Fibroblast of the conjunctiva (primary cell): ENCODE measurements at regions not wholly inside any gene's neighbourhood (a gene's known extent, or its start where the extent isn't known, plus 50 kb on each side); places are given as distances from the start of the nearest gene placed in this dataset.
"Not testable (repeated sequence)": the region's sequence is repeated elsewhere in the genome, so short reads cannot be mapped to it uniquely, and the experiment has no call there.

Experiments
- DNase-seq: peaks from one replicate; pipeline ENCODE4 v3.0.0-alpha.2; 2010; ENCODE audit warnings: low read depth

GRCh38 chr9:30815585-30815984, 1568.9 kb upstream of the ACO1 start:
- no peak for DNase-seq

GRCh38 chr9:30845136-30845535, 1539.3 kb upstream of the ACO1 start:
- DNase-seq: no peak

GRCh38 chr9:30846651-30847050, 1537.8 kb upstream of the ACO1 start:
- no peak for DNase-seq

- no peak for DNase-seq
Measured at GRCh38 chr9:30851600-30851999, 1532.8 kb upstream of the ACO1 start.

DNA sequence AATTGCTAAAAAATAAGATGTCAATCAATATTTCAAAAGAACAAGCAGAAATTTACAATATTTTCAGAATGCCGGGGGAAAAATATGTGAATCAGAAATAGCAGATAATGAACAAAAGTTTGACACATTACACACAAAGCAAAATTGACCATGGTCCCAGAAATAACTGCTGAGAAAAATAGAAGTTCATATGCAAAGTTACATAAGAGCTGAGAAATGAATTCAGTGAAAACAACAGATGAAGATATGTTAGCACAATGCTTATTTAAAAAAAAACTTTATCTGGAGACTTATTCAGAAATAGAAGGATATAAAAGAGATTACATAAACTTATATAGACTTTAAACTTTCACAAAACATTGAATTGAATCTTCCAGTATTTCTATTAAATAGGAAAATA, 1483.7 kb upstream of the ACO1 start:
- DNase-seq: no peak

- DNase-seq: no peak
Measured at GRCh38 chr9:30913331-30913730, 1471.1 kb upstream of the ACO1 start.

DNA sequence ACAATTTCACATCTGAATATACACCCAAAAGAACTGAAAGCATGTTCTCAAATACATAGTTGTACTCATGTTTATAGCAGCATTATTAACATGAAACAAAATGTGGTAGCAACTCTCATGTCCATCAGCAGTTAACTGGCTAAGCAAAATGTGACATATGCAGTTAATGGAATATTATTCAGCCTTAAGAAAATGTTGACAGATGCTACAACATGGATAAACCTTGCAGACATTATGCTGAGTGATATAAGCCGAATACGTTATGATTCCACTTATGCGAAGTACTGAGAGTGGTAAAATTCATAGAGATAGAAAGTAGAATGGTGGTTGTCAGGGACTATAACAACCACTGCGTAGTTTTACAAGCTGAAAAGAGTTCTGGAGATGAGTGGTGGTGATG, 1469.0 kb upstream of the ACO1 start:
- no peak for DNase-seq

DNA sequence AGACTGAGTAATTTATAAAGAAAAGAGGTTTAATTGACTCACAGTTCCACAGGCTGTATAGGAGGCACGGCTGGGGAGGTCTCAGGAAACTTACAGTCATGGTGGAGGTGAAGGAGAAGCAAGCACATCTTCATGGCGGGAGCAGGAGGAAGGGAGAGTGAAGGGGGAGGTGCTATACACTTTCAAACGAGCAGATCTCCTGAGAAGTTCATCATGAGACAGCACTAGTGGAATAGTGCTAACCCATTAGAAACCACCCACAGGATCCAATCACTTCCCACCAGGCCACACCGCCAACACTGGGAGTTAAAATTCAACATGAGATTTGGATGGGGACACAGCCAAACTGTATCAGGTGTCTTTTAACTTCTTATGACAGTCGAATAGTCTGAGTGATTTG, 1459.3 kb upstream of the ACO1 start:
- no peak for DNase-seq

GRCh38 chr9:30925635-30926034, 1458.8 kb upstream of the ACO1 start:
- DNase-seq: no peak

DNA sequence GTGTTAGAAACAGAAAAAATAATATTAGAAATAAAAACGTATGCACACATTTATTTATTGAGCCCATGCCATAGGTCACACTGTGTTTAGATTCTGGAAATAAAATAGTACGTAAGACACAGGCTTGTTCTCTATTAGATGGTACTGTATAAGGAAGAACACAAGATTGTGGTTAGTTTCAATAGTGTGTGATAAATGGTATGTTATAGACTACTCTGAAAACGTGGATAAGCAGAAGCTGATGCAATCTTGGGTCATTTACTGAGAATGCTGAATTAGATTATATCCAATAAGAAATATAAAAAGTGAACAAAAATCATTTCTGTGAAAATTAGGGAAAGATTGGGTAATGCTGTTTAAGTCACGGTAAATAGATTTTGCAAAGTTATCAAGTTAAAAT, 1456.4 kb upstream of the ACO1 start:
- DNase-seq: no peak

DNA sequence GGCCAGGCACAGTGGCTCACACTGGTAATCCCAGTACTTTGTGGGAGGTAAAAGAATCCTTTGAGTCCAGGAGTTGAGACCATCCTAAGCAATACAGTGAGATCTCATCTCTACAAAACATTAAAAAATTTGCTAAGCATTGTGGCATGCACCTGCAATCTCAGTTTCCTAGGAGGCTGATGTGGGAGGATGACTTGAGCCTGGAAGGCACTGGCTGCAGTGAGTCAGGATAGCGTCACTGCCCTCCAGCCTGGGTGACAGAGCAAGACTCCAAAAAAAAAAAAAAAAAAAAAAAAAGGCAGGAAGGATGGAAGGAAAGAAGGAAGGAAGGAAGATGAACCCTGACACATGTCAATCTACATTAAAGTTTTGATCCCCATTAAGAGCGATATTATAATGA, 1452.2 kb upstream of the ACO1 start:
- DNase-seq: no peak

GRCh38 chr9:30935730-30936129, 1448.7 kb upstream of the ACO1 start:
- DNase-seq: no peak

DNA sequence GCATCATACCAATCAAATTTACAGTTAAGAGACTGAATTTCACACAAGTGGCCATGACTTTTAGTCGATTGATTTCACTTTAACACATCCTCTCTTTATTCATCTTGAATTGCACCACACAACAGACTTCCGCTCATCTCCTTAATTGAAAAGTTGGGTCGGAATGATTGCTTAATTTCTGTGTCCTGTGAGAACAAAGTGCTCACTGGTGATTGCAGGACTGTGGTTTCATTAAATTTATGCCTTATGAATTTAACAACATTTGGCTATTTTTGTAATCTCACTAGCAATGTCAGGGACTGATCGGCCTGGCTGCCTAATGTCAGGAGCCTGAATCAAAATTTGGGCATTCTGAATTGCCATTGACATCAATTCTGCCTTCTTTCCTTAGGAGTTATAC, 1447.3 kb upstream of the ACO1 start:
- DNase-seq: no peak

GRCh38 chr9:30942852-30943251, 1441.6 kb upstream of the ACO1 start:
- not testable (repeated sequence) for DNase-seq

DNA sequence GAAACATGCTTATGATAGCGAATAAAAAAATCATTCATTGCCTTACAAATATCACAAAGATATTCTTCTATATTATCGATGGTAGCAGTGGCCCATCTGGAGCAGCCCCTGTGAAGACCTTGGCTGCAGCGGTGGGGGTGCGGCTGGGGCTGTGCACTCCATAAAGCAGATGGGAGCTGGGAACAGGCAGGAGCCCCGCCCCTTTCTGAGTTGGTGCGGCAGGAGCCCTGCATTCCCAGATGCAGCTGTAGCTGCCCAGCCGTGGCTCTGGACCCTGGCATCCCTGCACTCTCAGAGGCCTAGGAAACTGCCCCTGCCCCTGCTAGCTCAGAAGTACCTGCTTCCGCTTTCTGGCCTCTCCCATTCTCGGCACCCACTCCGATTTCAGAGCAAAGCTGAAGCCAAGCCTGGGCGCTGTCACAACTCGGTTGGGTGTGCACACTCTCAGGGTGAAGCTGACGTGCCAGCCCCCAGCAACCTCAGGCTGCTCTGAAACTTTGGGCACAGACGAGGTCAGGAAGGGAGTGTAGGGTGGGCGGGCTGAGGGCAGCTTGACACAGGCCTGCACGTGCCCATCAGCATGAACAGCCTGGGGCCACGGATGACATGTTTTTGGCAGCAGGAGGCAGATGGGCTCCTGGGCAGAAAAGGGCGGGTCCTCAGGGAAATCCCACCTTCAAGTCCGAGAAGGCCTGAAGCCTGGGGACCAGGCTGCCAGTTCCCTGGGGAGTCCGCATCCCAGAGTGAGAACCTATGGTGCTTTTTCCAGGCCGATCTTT, 1440.8 kb upstream of the ACO1 start:
- DNase-seq: no peak

DNA sequence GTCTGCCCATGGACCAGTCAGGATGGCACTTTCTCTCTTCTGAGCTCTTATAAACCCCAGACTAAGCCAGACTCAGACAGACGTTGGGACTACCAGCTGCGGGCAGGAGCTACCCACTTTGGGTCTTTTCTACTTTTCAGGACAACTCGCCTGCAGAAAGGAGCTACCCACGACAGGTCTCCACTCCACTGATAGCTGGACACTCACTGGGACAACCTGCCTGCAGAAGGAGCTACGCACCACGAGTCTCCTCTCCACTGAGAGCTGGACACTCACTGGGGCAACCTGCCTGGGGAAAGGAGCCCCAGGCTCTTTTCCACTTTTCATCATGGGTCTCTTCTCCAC, 1440.2 kb upstream of the ACO1 start:
- DNase-seq: no peak

GRCh38 chr9:30944741-30945280, 1439.6 kb upstream of the ACO1 start:
- no peak for DNase-seq

GRCh38 chr9:30964332-30964731, 1420.1 kb upstream of the ACO1 start:
- DNase-seq: no peak

- no peak for DNase-seq
Measured at GRCh38 chr9:30967476-30967875, 1417.0 kb upstream of the ACO1 start.

DNA sequence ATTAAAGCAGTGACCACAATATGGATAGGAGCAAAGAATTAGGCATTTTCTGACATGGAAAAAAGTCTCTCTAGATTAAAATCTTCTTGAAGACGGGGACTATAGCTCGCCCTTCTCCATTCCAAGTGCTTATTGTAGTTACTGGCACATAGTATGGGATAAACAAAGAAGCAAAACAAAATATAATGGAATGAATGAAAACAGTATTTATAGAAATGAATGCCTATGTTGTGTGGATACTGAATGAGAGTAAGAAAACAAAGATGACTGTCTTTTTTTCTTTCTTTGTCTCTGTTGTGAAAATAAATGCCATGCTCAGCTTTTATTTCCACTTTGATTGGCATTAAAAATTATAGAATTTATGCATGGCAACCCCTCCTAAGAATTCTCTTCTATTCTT, 1414.3 kb upstream of the ACO1 start:
- no peak for DNase-seq

DNA sequence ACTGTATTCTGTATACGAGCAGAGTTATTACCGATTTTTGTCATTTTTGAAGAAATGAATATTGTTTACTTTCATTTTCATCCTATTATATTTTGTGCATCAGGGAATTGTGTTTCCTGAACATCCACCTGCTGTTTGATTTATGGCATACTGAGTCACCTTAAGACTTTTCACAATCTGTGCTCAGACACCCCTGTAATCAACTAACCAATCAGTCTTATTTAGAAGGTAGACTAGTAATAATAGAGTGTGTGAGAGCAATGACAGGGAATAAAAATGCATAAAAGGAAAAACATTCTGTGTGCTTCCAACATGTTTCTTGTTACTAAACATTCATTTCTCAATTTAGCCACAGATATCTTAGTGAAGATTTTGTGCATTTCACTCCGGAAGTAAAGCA, 1413.6 kb upstream of the ACO1 start:
- DNase-seq: no peak

GRCh38 chr9:30972654-30973053, 1411.8 kb upstream of the ACO1 start:
- DNase-seq: no peak

DNA sequence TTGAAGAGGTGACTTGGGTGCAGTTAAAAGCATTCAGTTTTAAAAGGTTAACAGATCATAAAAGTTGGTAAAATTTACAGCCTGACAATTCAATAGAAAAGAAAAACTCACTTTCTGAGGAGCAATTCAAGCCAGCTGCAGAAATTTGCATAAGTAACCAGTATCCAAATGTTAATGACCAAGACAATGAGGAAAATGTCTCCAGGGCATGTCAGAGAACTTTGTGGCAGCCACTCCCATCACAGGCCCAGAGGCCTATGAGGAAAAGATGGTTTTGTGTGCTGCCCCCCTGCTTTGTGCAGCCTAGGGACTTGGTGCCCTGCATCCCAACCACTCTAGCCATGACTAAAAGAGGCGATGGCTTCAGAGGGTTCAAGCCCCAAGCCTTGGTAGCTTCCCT, 1406.5 kb upstream of the ACO1 start:
- no peak for DNase-seq

- no peak for DNase-seq
Measured at GRCh38 chr9:30982301-30982700, 1402.1 kb upstream of the ACO1 start.
